HepG2 (cell line): ENCODE measurements at regions not wholly inside any gene's neighbourhood (a gene's known extent, or its start where the extent isn't known, plus 50 kb on each side); places are given as distances from the start of the nearest gene placed in this dataset.

Experiments
- ATAC-seq: fragments of 200-7000 bp; cut with Tn5 transposase; 3 replicates; pipeline ENCODE4 v1.9.1; 2020; ENCODE audit warnings: mild to moderate bottlenecking, moderate library complexity
- BruUV-seq: library from RNA; stranded (reverse); fragments of 400-500 nt; replicated peaks from 2 replicates; lab custom pipeline; 2021; lab: Mats Ljungman, UMichigan
- CTCF ChIA-PET: fragments of 300-600 bp; formaldehyde crosslinking; extraction: SDS; loops from one replicate; lab custom pipeline; 2021; ENCODE audit warnings: low total read pairs, inconsistent platforms, low intra/inter-chr PET ratio; lab: Yijun Ruan, JAX
- POLR2A ChIA-PET: fragments of 350-600 bp; sonication (Branson Sonifier 250); formaldehyde crosslinking; loops from one replicate; lab custom pipeline; 2020; ENCODE audit warnings: antibody characterized with exemption, inconsistent platforms; lab: Yijun Ruan, JAX
- DNase-seq: peaks from one replicate; pipeline ENCODE4 v3.0.0-alpha.2; 2015; ENCODE audit warnings: low spot score
- FAIRE-seq: peaks from 3 replicates; lab custom pipeline; 2011; peaks lifted over from hg19 to GRCh38; lab: Jason Lieb, UNC
- H2AFZ ChIP-seq: one replicate; pipeline ENCODE4 v1.6.1; 2011; ENCODE audit warnings: low read length, inconsistent platforms
- H3K27ac ChIP-seq: fragments of 300-600 bp; 3 replicates; pipeline ENCODE4 v1.8.0; 2011; ENCODE audit warnings: mixed run types, mild to moderate bottlenecking, mixed read lengths, low read length, inconsistent platforms; ENCODE audit not compliant: insufficient read depth; ENCODE audit errors: extremely low read length
- H3K27me3 ChIP-seq, 2 experiments: fragments of 200-600 bp in 1 of 2; 2 replicates in 1 of 2; 3 replicates in 1 of 2; pipeline versions ENCODE4 v1.6.0 to v1.8.0; 2011; ENCODE audit warnings: low read length in 2 of 2, mild to moderate bottlenecking in 2 of 2, moderate library complexity in 2 of 2, inconsistent platforms in 1 of 2; ENCODE audit not compliant: insufficient read depth in 2 of 2, control insufficient read depth in 1 of 2
- H3K36me3 ChIP-seq, 2 experiments: fragments of 200-600 bp in 1 of 2; replicated peaks in 1 of 2; 2 replicates in 1 of 2; 3 replicates in 1 of 2; pipeline versions ENCODE4 v1.5.1 to v1.8.0; 2011; ENCODE audit warnings: low read length in 2 of 2, inconsistent platforms in 1 of 2; ENCODE audit not compliant: insufficient read depth in 2 of 2, control insufficient read depth in 1 of 2
- H3K4me1 ChIP-seq: 2 replicates; pipeline ENCODE4 v1.5.1; 2012; ENCODE audit warnings: low read length, inconsistent platforms; ENCODE audit not compliant: insufficient read depth
- H3K4me2 ChIP-seq: 2 replicates; pipeline ENCODE4 v1.6.0; 2011; ENCODE audit warnings: low read depth, low read length, inconsistent platforms
- H3K4me3 ChIP-seq, 3 experiments: fragments of 200-600 bp in 1 of 3; sonication (generic), shearing (Covaris generic) in 1 of 3; replicated peaks in 1 of 3; 2 replicates each; pipeline ENCODE4 v1.5.1; 2011 to 2016; ENCODE audit warnings: low read length in 3 of 3, inconsistent platforms in 2 of 3, low read depth in 2 of 3, mild to moderate bottlenecking in 2 of 3, control low read depth in 1 of 3, mixed read lengths in 1 of 3; ENCODE audit not compliant: insufficient read depth in 1 of 3
- H3K79me2 ChIP-seq: one replicate; pipeline ENCODE4 v1.6.1; 2011; ENCODE audit warnings: low read length, inconsistent platforms; ENCODE audit not compliant: insufficient read depth
- H3K9ac ChIP-seq: 2 replicates; pipeline ENCODE4 v1.6.0; 2011; ENCODE audit warnings: mild to moderate bottlenecking, low read depth, low read length, inconsistent platforms; ENCODE audit not compliant: insufficient read depth
- H3K9me3 ChIP-seq: 2 replicates; pipeline ENCODE4 v1.5.1; 2012; ENCODE audit warnings: mild to moderate bottlenecking, low read length
- H4K20me1 ChIP-seq: 2 replicates; pipeline ENCODE4 v1.6.0; 2011; ENCODE audit warnings: inconsistent platforms, mild to moderate bottlenecking, low read length, moderate library complexity; ENCODE audit not compliant: insufficient read depth
- BCL6 ChIP-seq: IDR thresholded peaks from 2 replicates; pipeline ENCODE4 v1.6.1; 2016; ENCODE audit warnings: missing genetic modification reagents, missing compliant biosample characterization
- EED ChIP-seq: sonication (generic); formaldehyde crosslinking; IDR thresholded peaks from 2 replicates; pipeline ENCODE4 v1.5.0; 2020; ENCODE audit warnings: mild to moderate bottlenecking, missing genetic modification reagents
- FOSL2 ChIP-seq: sonication (generic); formaldehyde crosslinking; IDR thresholded peaks from 2 replicates; pipeline ENCODE4 v1.4.0; 2020; ENCODE audit warnings: missing genetic modification reagents
- FOXK1 ChIP-seq: sonication (generic); formaldehyde crosslinking; IDR thresholded peaks from 2 replicates; pipeline ENCODE4 v1.4.0; 2020; ENCODE audit warnings: low read depth, missing genetic modification reagents, borderline replicate concordance
- HMG20A ChIP-seq: IDR thresholded peaks from 2 replicates; pipeline ENCODE4 v1.6.1; 2016; ENCODE audit warnings: borderline replicate concordance
- JUNB ChIP-seq: sonication (generic); formaldehyde crosslinking; IDR thresholded peaks from 2 replicates; pipeline ENCODE4 v1.8.0; 2022; ENCODE audit warnings: missing genetic modification reagents, mild to moderate bottlenecking, borderline replicate concordance
- RARA ChIP-seq: IDR thresholded peaks from 2 replicates; pipeline ENCODE4 v1.6.1; 2016; ENCODE audit warnings: missing genetic modification reagents, missing compliant biosample characterization
- RERE ChIP-seq: IDR thresholded peaks from 2 replicates; pipeline ENCODE4 v1.6.1; 2016; ENCODE audit warnings: low read depth, missing genetic modification reagents, missing compliant biosample characterization
- SMARCE1 ChIP-seq: fragments of 450-650 bp; IDR thresholded peaks from 2 replicates; pipeline ENCODE4 v1.6.1; 2017; ENCODE audit warnings: borderline replicate concordance
- TRIM22 ChIP-seq: fragments of 450-650 bp; IDR thresholded peaks from 2 replicates; pipeline ENCODE4 v1.6.1; 2017
- ZGPAT ChIP-seq: IDR thresholded peaks from 2 replicates; pipeline ENCODE4 v1.6.1; 2016; ENCODE audit warnings: mild to moderate bottlenecking
- WGBS: methylation state at CpG from one replicate; pipeline ENCODE4 v1.1.6; 2017; ENCODE audit warnings: low lambda C conversion rate; 5-methylcytosine and 5-hydroxymethylcytosine counted together
- in situ Hi-C: cut with HindIII; loops from 2 replicates; pipeline ENCODE4 v1.10.0; 2017; ENCODE audit warnings: low pct_unique_long_range_greater_than_20kb; ENCODE audit not compliant: extremely low pct_ligation_motif_present
- intact Hi-C: fragments of 100-400 bp; cut with micrococcal nuclease; formaldehyde crosslinking; loops from one replicate; pipeline ENCODE4 v1.10.0; 2022; ENCODE audit not compliant: unreplicated experiment

GRCh38 chr1:117686907-117687306 lies 81.1 kb downstream of the TENT5C start:
- H3K9ac ChIP-seq = no peak overlapping the region
- no peak overlapping the region for H3K4me2 ChIP-seq
- DNase-seq = peak; percentile 58
- no peak for TF ChIP-seq TRIM22
- TF ChIP-seq FOSL2 = peak; percentile 75
- no peak for TF ChIP-seq EED (CRISPR knock-in tag)
- TF ChIP-seq RARA (CRISPR knock-in tag) = peak; percentile 67
- TF ChIP-seq BCL6 = 0 out of 2 replicates have a peak, but pooled peaks have one; percentile 22
- no peak for TF ChIP-seq FOXK1 (CRISPR knock-in tag)
- no peak for TF ChIP-seq SMARCE1
- TF ChIP-seq, all 625 proteins: peak for 3
- FAIRE-seq = no peak
- Histone ChIP-seq H3K4me1 (peaks cover 18% of the 10 kb centered on the region), H4K20me1 (no peaks in the 10 kb centered on the region), H3K27ac (no peak overlapping the region), H3K27me3 (peaks cover 0 to 8% of the 10 kb centered on the region in 2 experiments; a peak in 1 of 5 replicates), H3K9me3 (no peaks in the 10 kb centered on the region), H3K4me3 (no peak overlapping the region), H2AFZ (no peak overlapping the region), H3K79me2 (no peaks in the 10 kb centered on the region), H3K36me3 (no peaks in the 10 kb centered on the region)
- no TSS peak for BruUV-seq
- ATAC-seq = peak; percentile 77
- ChIA-PET CTCF (no interaction called here), POLR2A (no interaction called here)
- in situ Hi-C loops (no loop called here), intact Hi-C loops (no loop called here)
- WGBS = 38% methylated on average over 1 of the region's 2 CpGs

- no peak for ATAC-seq
- in situ Hi-C loops = no loop called here
- H3K27me3 ChIP-seq = no peaks in the 10 kb centered on the region
- no peak overlapping the region for H3K4me2 ChIP-seq
- H3K9ac ChIP-seq = no peak overlapping the region
- CTCF ChIA-PET = no interaction called here
- intact Hi-C loops = loop anchor here (10.0 kb wide), 1 partner anchor 55 kb away; no protein-coding TSS in a partner anchor
- BruUV-seq = no TSS peak
- no peak for FAIRE-seq
- H3K36me3 ChIP-seq = no peaks in the 10 kb centered on the region
- no peak for DNase-seq
- no peak overlapping the region for H3K4me3 ChIP-seq
- no peaks in the 10 kb centered on the region for H3K79me2 ChIP-seq
- H2AFZ ChIP-seq = no peak overlapping the region
- H3K27ac ChIP-seq = no peak overlapping the region
- WGBS = 28% methylated on average over 4 of the region's 4 CpGs
- H3K4me1 ChIP-seq = peaks cover 18% of the 10 kb centered on the region
- POLR2A ChIA-PET = no interaction called here
- no peaks in the 10 kb centered on the region for H3K9me3 ChIP-seq
- no peaks in the 10 kb centered on the region for H4K20me1 ChIP-seq
- TF ChIP-seq HMG20A (CRISPR knock-in tag) (no peak), ZGPAT (no peak), JUNB (no peak), RERE (CRISPR knock-in tag) (no peak)
These were observed 84.3 kb downstream of the TENT5C start for GRCh38 chr1:117689997-117690625.
